ENCODE measurements at regions not wholly inside any gene's neighbourhood (a gene's known extent, or its start where the extent isn't known, plus 50 kb on each side); places are given as distances from the start of the nearest gene placed in this dataset.

DNA sequence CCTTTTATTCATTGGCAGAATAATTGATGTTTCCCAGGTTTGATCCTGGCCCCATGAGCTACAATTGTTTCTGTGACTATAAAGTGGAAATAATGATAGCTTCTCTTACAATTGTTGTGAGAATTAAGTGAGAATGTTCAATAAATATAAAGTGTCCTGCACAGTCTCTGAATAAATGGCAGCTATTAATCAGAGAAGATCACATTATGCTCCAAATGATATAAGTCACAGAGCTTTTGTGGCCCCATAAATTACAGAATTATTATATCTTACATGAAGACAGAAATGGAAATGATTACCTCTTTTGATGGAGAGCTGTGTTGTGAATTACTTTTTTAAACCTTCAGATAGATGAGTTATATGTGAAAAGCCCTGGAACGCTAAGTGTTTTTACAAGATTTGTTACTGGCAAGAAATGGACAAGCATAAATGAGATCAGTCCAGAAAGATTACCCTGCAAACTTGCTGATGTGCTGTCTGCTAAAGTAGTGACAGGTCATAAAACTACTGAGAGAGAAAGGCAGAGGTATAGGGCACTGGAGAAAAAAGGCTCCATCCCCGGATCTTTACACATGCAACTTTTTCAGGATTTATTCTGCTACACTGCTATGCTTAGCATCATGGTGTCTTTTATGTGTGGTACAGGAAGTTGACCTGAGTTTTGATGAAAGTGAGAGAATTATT lies 750.9 kb upstream of the GOT2 start:
- TF ChIP-seq CTCF (IDR thresholded peaks at IDR 0.05) = no peak
- TF ChIP-seq POLR2A (IDR thresholded peaks at IDR 0.05) = no peak

Measured in testis (tissue), 2 donors.